Middle frontal gyrus (tissue), 1 donor: ENCODE measurements at regions not wholly inside any gene's neighbourhood (a gene's known extent, or its start where the extent isn't known, plus 50 kb on each side); places are given as distances from the start of the nearest gene placed in this dataset.
"Not testable (repeated sequence)": the region's sequence is repeated elsewhere in the genome, so short reads cannot be mapped to it uniquely, and the experiment has no call there.

Source experiments
- DNase-seq: peaks from one replicate; pipeline ENCODE4 v3.0.0-alpha.2; 2015; ENCODE audit warnings: low spot score; ENCODE audit errors: extremely low spot score

- DNase-seq: no peak
Observed at GRCh38 chr1:56129837-56130236, 449.5 kb downstream of the PLPP3 start.

GRCh38 chr1:56125316-56125715, 454.0 kb downstream of the PLPP3 start:
- no peak for DNase-seq

- no peak for DNase-seq
Observed at GRCh38 chr1:56123826-56124225, 455.5 kb downstream of the PLPP3 start.

GRCh38 chr1:56123421-56123820, 455.9 kb downstream of the PLPP3 start:
- DNase-seq: no peak

- DNase-seq: no peak
Observed at GRCh38 chr1:56120021-56120420, 459.3 kb downstream of the PLPP3 start.

- DNase-seq: not testable (repeated sequence)
Observed at GRCh38 chr1:56118676-56119075, 460.7 kb downstream of the PLPP3 start.

- no peak for DNase-seq
Observed at GRCh38 chr1:56115701-56116100, 463.7 kb downstream of the PLPP3 start.

- no peak for DNase-seq
Observed at GRCh38 chr1:56113679-56114078, 465.7 kb downstream of the PLPP3 start.

- no peak for DNase-seq
Observed at GRCh38 chr1:56107275-56107638, 472.1 kb downstream of the PLPP3 start.

GRCh38 chr1:56106531-56107274, 472.7 kb downstream of the PLPP3 start:
- DNase-seq: no peak

GRCh38 chr1:56105397-56105796, 474.0 kb downstream of the PLPP3 start:
- no peak for DNase-seq

GRCh38 chr1:56099766-56100265, 479.5 kb downstream of the PLPP3 start:
- DNase-seq: no peak

GRCh38 chr1:56098946-56099345, 480.4 kb downstream of the PLPP3 start:
- DNase-seq: no peak

- DNase-seq: no peak
Observed at GRCh38 chr1:56097713-56098112, 481.6 kb downstream of the PLPP3 start.

- no peak for DNase-seq
Observed at GRCh38 chr1:56095696-56096665, 483.4 kb downstream of the PLPP3 start.

- no peak for DNase-seq
Observed at GRCh38 chr1:56094168-56094567, 485.2 kb downstream of the PLPP3 start.

- no peak for DNase-seq
Observed at GRCh38 chr1:56092684-56093570, 486.4 kb downstream of the PLPP3 start.

GRCh38 chr1:56089826-56090225, 489.5 kb downstream of the PLPP3 start:
- not testable (repeated sequence) for DNase-seq

- no peak for DNase-seq
Observed at GRCh38 chr1:56084246-56084645, 495.1 kb downstream of the PLPP3 start.

GRCh38 chr1:56081736-56082135, 497.6 kb downstream of the PLPP3 start:
- no peak for DNase-seq

- no peak for DNase-seq
Observed at GRCh38 chr1:56081173-56081572, 498.2 kb downstream of the PLPP3 start.
